ENCODE measurements at regions not wholly inside any gene's neighbourhood (a gene's known extent, or its start where the extent isn't known, plus 50 kb on each side); places are given as distances from the start of the nearest gene placed in this dataset.

DNA sequence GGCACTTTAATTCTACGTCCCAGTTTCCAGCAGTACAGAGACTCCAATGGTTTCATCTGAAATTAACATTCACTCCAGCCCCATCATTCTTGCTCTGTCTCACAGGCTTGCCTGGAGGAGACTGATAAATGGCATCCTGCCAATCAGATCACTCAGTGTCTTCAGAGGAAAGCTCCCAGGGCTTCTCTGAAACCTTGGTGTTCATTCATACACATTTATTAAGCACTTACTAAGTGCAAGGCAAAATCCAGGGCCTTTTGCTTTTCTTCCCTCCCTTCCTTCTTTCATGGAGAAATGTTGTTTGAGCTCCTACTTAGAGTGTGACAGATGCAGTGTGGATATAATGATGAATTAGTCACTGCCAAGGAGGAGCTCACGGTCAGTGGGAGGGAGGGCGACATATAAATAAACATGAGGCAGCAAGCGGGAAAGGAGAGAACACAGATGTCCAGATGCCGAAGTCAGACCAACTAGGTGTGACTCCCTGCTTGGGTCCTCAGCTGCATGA lies 106.7 kb upstream of the DTNBP1 start:
- Histone ChIP-seq H2AFZ (ENCODE audit: low read length) (no peak overlapping the region), H3K4me3 (ENCODE audit: low read depth, low read length, poor library complexity, severe bottlenecking) (no peak overlapping the region), H3K9me2 (ENCODE audit: insufficient read depth, low read length) (no peaks in the 10 kb centered on the region), H4K20me1 (ENCODE audit: insufficient read depth, low read length) (no peaks in the 10 kb centered on the region), H3K4me2 (ENCODE audit: low read length) (no peak overlapping the region), H3K36me3 (ENCODE audit: insufficient read depth, low read length) (no peaks in the 10 kb centered on the region), H3K9me3 (ENCODE audit: low read length) (no peaks in the 10 kb centered on the region), H3K27ac (ENCODE audit: low read depth, low read length, poor library complexity, severe bottlenecking) (no peak overlapping the region), H3K79me2 (ENCODE audit: insufficient read depth, low read depth, low read length) (no peaks in the 10 kb centered on the region), H3K4me1 (ENCODE audit: insufficient read depth, low read length, poor library complexity, severe bottlenecking) (no peaks in the 10 kb centered on the region)
- intact Hi-C loops (cut with micrococcal nuclease; ENCODE audit: unreplicated experiment), result no loop called here
- no TSS peak for BruUV-seq (replicated peaks)
- no peak for DNase-seq (ENCODE audit: low spot score)
- ChIA-PET POLR2A (interaction anchor here (0.7 to 1.7 kb wide), 2 partner anchors 12 to 60 kb away, joined by 3 read pairs; no protein-coding TSS in a partner anchor), CTCF (ENCODE audit: unreplicated experiment) (interaction anchor here (0.6 kb wide), 1 partner anchor 58 kb away, joined by 3 read pairs; no protein-coding TSS in a partner anchor)
- no peak for TF ChIP-seq EZH2phosphoT487 (IDR thresholded peaks at IDR 0.05; ENCODE audit: borderline replicate concordance, low read depth, low read length)
- TF ChIP-seq, protein P1, sequence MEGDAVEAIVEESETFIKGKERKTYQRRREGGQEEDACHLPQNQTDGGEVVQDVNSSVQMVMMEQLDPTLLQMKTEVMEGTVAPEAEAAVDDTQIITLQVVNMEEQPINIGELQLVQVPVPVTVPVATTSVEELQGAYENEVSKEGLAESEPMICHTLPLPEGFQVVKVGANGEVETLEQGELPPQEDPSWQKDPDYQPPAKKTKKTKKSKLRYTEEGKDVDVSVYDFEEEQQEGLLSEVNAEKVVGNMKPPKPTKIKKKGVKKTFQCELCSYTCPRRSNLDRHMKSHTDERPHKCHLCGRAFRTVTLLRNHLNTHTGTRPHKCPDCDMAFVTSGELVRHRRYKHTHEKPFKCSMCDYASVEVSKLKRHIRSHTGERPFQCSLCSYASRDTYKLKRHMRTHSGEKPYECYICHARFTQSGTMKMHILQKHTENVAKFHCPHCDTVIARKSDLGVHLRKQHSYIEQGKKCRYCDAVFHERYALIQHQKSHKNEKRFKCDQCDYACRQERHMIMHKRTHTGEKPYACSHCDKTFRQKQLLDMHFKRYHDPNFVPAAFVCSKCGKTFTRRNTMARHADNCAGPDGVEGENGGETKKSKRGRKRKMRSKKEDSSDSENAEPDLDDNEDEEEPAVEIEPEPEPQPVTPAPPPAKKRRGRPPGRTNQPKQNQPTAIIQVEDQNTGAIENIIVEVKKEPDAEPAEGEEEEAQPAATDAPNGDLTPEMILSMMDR (conservative IDR thresholded peaks at IDR 0.05; ENCODE audit: low read length), result no peak

DNA sequence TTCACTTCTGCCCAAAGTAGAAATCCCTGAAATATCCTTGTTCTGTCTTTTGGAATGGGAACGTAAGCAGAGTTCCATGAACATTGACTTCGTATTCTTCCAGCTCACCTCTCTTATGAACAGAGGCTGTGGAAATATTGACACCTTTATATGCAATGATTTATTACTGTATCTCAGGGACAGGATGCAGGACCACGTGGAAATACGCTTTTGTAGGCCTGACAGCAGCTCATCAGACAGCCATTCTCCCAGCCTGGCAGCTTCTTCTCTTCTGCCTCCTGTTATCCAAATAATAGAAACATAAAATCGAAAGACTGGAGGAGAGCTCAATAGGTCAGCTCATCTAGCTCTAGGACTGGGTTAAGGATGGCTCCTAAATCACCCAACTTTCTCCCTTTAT lies 106.2 kb upstream of the DTNBP1 start:
- no TSS peak for BruUV-seq (replicated peaks)
- H3K27ac ChIP-seq (ENCODE audit: low read depth, low read length, poor library complexity, severe bottlenecking), result no peak overlapping the region
- H3K9me2 ChIP-seq (ENCODE audit: insufficient read depth, low read length), result no peaks in the 10 kb centered on the region
- no peak overlapping the region for H2AFZ ChIP-seq (ENCODE audit: low read length)
- no peaks in the 10 kb centered on the region for H3K79me2 ChIP-seq (ENCODE audit: insufficient read depth, low read depth, low read length)
- ChIA-PET POLR2A (interaction anchor here (0.7 kb wide), 1 partner anchor 60 kb away, joined by 3 read pairs; no protein-coding TSS in a partner anchor), CTCF (ENCODE audit: unreplicated experiment) (interaction anchor here (0.6 kb wide), 1 partner anchor 58 kb away, joined by 3 read pairs; no protein-coding TSS in a partner anchor)
- H3K36me3 ChIP-seq (ENCODE audit: insufficient read depth, low read length), result no peaks in the 10 kb centered on the region
- no peak overlapping the region for H3K4me3 ChIP-seq (ENCODE audit: low read depth, low read length, poor library complexity, severe bottlenecking)
- no peaks in the 10 kb centered on the region for H3K9me3 ChIP-seq (ENCODE audit: low read length)
- no peak for TF ChIP-seq EZH2phosphoT487 (IDR thresholded peaks at IDR 0.05; ENCODE audit: borderline replicate concordance, low read depth, low read length)
- TF ChIP-seq, protein P1 (conservative IDR thresholded peaks at IDR 0.05; ENCODE audit: low read length), result no peak
- intact Hi-C loops (cut with micrococcal nuclease; ENCODE audit: unreplicated experiment), result no loop called here
- H3K4me1 ChIP-seq (ENCODE audit: insufficient read depth, low read length, poor library complexity, severe bottlenecking), result no peaks in the 10 kb centered on the region
- no peak for DNase-seq (ENCODE audit: low spot score)
- H4K20me1 ChIP-seq (ENCODE audit: insufficient read depth, low read length), result no peaks in the 10 kb centered on the region
- no peak overlapping the region for H3K4me2 ChIP-seq (ENCODE audit: low read length)

DNA sequence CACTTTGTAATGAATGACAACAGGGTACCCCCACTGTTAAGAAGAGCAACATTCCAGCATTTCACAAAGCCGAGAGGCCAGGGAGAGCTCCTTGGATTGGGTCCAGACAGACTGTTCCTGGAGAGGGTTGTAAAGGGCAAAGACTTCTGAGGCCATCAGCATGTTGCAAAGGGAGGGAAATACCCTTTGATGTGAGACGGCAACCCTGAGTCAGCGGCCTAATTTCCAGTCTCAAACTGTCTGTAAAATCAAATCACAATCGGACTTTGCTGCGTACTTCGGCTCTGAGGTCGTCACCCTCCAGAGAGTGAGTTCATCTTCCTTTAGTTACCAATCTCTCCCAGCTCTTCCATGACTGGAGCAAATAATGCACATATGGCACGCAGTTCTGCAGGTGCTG lies 101.0 kb upstream of the DTNBP1 start:
- H3K9me2 ChIP-seq (ENCODE audit: insufficient read depth, low read length), result no peaks in the 10 kb centered on the region
- ChIA-PET POLR2A (interaction anchor here (0.6 kb wide), 1 partner anchor 446 kb away, joined by 3 read pairs; no protein-coding TSS in a partner anchor), CTCF (ENCODE audit: unreplicated experiment) (interaction anchor here (0.6 kb wide), 1 partner anchor 365 kb away, joined by 5 read pairs; the partner anchor contains the start of gene MYLIP)
- intact Hi-C loops (cut with micrococcal nuclease; ENCODE audit: unreplicated experiment), result no loop called here
- no TSS peak for BruUV-seq (replicated peaks)
- H3K4me1 ChIP-seq (ENCODE audit: insufficient read depth, low read length, poor library complexity, severe bottlenecking), result no peaks in the 10 kb centered on the region
- no peaks in the 10 kb centered on the region for H4K20me1 ChIP-seq (ENCODE audit: insufficient read depth, low read length)
- H3K27ac ChIP-seq (ENCODE audit: low read depth, low read length, poor library complexity, severe bottlenecking), result no peak overlapping the region
- TF ChIP-seq, protein P1 (conservative IDR thresholded peaks at IDR 0.05; ENCODE audit: low read length), result no peak
- no peak for TF ChIP-seq EZH2phosphoT487 (IDR thresholded peaks at IDR 0.05; ENCODE audit: borderline replicate concordance, low read depth, low read length)
- no peak overlapping the region for H3K4me3 ChIP-seq (ENCODE audit: low read depth, low read length, poor library complexity, severe bottlenecking)
- no peaks in the 10 kb centered on the region for H3K36me3 ChIP-seq (ENCODE audit: insufficient read depth, low read length)
- no peak for DNase-seq (ENCODE audit: low spot score)
- no peaks in the 10 kb centered on the region for H3K79me2 ChIP-seq (ENCODE audit: insufficient read depth, low read depth, low read length)
- no peak overlapping the region for H2AFZ ChIP-seq (ENCODE audit: low read length)
- H3K9me3 ChIP-seq (ENCODE audit: low read length), result no peaks in the 10 kb centered on the region
- H3K4me2 ChIP-seq (ENCODE audit: low read length), result no peak overlapping the region

Data from OCI-LY7 (cell line).